Activated CD4-positive, alpha-beta T cell treated with anti-CD3 and anti-CD28 coated beads, Interleukin-2, Interleukin-4, amounts not matched to agents 100 ng/mL and 50 ng/mL, durations not matched to agents 16 hours and 8 hours (primary cell): ENCODE measurements at regions not wholly inside any gene's neighbourhood (a gene's known extent, or its start where the extent isn't known, plus 50 kb on each side); places are given as distances from the start of the nearest gene placed in this dataset.

Experiments
- DNase-seq: peaks from one replicate; pipeline ENCODE4 v3.0.0-alpha.2; 2020; ENCODE audit warnings: low spot score

- DNase-seq, result no peak
Measured at GRCh38 chr18:64615021-64615420, 466.1 kb upstream of the LINC00305 start.

GRCh38 chr18:64614446-64614845 is 465.6 kb upstream of the LINC00305 start:
- DNase-seq, result no peak

GRCh38 chr18:64592246-64592645 is 443.4 kb upstream of the LINC00305 start:
- DNase-seq, result no peak

- no peak for DNase-seq
Measured at GRCh38 chr18:64589000-64589399, 440.1 kb upstream of the LINC00305 start.

GRCh38 chr18:64566456-64566855 is 417.6 kb upstream of the LINC00305 start:
- DNase-seq, result no peak

- no peak for DNase-seq
Measured at GRCh38 chr18:64562651-64563050, 413.8 kb upstream of the LINC00305 start.

GRCh38 chr18:64546451-64546850 is 397.6 kb upstream of the LINC00305 start:
- no peak for DNase-seq

GRCh38 chr18:64539847-64540246 is 391.0 kb upstream of the LINC00305 start:
- no peak for DNase-seq

GRCh38 chr18:64528646-64529045 is 379.8 kb upstream of the LINC00305 start:
- DNase-seq, result no peak

GRCh38 chr18:64519201-64519600 is 370.3 kb upstream of the LINC00305 start:
- no peak for DNase-seq

- no peak for DNase-seq
Measured at GRCh38 chr18:64518191-64518590, 369.3 kb upstream of the LINC00305 start.

- no peak for DNase-seq
Measured at GRCh38 chr18:64513401-64513800, 364.5 kb upstream of the LINC00305 start.

GRCh38 chr18:64490207-64490606 is 341.3 kb upstream of the LINC00305 start:
- no peak for DNase-seq

GRCh38 chr18:64488698-64489097 is 339.8 kb upstream of the LINC00305 start:
- no peak for DNase-seq

- no peak for DNase-seq
Measured at GRCh38 chr18:64474773-64475172, 325.9 kb upstream of the LINC00305 start.

- no peak for DNase-seq
Measured at GRCh38 chr18:64474255-64474654, 325.4 kb upstream of the LINC00305 start.

- DNase-seq, result no peak
Measured at GRCh38 chr18:64449434-64449833, 300.5 kb upstream of the LINC00305 start.

- no peak for DNase-seq
Measured at GRCh38 chr18:64444819-64445218, 295.9 kb upstream of the LINC00305 start.

- no peak for DNase-seq
Measured at GRCh38 chr18:64438178-64438577, 289.3 kb upstream of the LINC00305 start.

- DNase-seq, result no peak
Measured at GRCh38 chr18:64436111-64436510, 287.2 kb upstream of the LINC00305 start.

- DNase-seq, result no peak
Measured at GRCh38 chr18:64419156-64419555, 270.3 kb upstream of the LINC00305 start.

GRCh38 chr18:64416990-64417389 is 268.1 kb upstream of the LINC00305 start:
- DNase-seq, result no peak

- DNase-seq, result no peak
Measured at GRCh38 chr18:64415218-64415617, 266.3 kb upstream of the LINC00305 start.

GRCh38 chr18:64410685-64411084 is 261.8 kb upstream of the LINC00305 start:
- no peak for DNase-seq

GRCh38 chr18:64409511-64409910 is 260.6 kb upstream of the LINC00305 start:
- DNase-seq, result peak; percentile 9
